PFSK-1 (cell line): ENCODE measurements at regions not wholly inside any gene's neighbourhood (a gene's known extent, or its start where the extent isn't known, plus 50 kb on each side); places are given as distances from the start of the nearest gene placed in this dataset.

Experiments used
- FOXP2 ChIP-seq: optimal IDR thresholded peaks from 2 replicates; pipeline ENCODE3; 2011; ENCODE audit warnings: borderline replicate concordance, control low read depth, inconsistent platforms; ENCODE audit not compliant: insufficient read depth; ENCODE audit errors: extremely low read length, extremely low read depth
- SIN3A ChIP-seq: IDR thresholded peaks from 2 replicates; pipeline ENCODE4 v1.6.1; 2012; ENCODE audit warnings: mild to moderate bottlenecking, low read length, moderate library complexity, borderline replicate concordance; ENCODE audit not compliant: insufficient read depth
- TAF1 ChIP-seq: IDR thresholded peaks from 2 replicates; pipeline ENCODE4 v1.6.1; 2012; ENCODE audit warnings: low read length, control low read depth, borderline replicate concordance; ENCODE audit not compliant: insufficient read depth

GRCh38 chr19:28886708-28887107 lies 326.2 kb downstream of the UQCRFS1 start:
- no peak for TF ChIP-seq SIN3A
- TF ChIP-seq TAF1: no peak
- TF ChIP-seq FOXP2: no peak
